ENCODE measurements at regions not wholly inside any gene's neighbourhood (a gene's known extent, or its start where the extent isn't known, plus 50 kb on each side); places are given as distances from the start of the nearest gene placed in this dataset.

DNA sequence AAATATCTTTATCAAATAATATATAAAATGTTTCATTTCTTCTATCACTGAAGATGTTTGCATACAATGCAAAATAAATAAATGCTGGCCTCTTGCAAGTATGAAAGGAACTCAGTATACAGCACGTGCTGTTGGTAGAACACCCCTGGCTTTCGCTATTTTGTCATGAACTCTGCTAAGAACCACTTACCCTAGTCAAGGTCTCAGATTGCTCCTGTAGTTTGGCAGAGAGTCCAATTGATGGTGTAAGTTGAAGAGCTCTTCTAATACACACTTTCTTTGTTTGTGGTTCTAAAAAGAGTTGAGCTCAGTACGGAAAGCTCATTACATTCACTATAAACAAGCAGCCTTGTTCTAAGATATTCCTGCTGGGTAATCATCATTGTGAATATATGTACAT lies 1258.9 kb downstream of the EFNB2 start:
- Histone ChIP-seq H3K79me2 (ENCODE audit: low read length) (no peaks in the 10 kb centered on the region), H3K27me3 (ENCODE audit: low read length) (no peaks in the 10 kb centered on the region), H2AFZ (ENCODE audit: low read length) (no peak overlapping the region), H3K9ac (ENCODE audit: low read length) (no peak overlapping the region), H3K36me3 (ENCODE audit: low read depth, low read length) (no peaks in the 10 kb centered on the region), H3K4me1 (ENCODE audit: insufficient read depth, low read length) (no peaks in the 10 kb centered on the region), H3K4me3 (ENCODE audit: low read length) (no peak overlapping the region), H4K20me1 (ENCODE audit: low read length) (no peaks in the 10 kb centered on the region), H3K27ac (ENCODE audit: low read length) (no peak overlapping the region), H3K9me2 (replicated peaks; ENCODE audit: low read length) (no peaks in the 10 kb centered on the region), H3K4me2 (ENCODE audit: low read length) (no peak overlapping the region), H3K9me3 (ENCODE audit: low read length) (no peaks in the 10 kb centered on the region), H3F3A (ENCODE audit: low read length, unreplicated experiment) (no peaks in the 10 kb centered on the region)
- ChIA-PET CTCF (no interaction called here), POLR2A (ENCODE audit: unreplicated experiment) (no interaction called here)
- DNase-seq (no peak), ATAC-seq (no peak)
- no peak for TF ChIP-seq CTCF (conservative IDR thresholded peaks at IDR 0.05; ENCODE audit: low read depth, low read length)
- no peak for TF ChIP-seq EZH2 (IDR thresholded peaks at IDR 0.05; ENCODE audit: low read length, unreplicated experiment)
- no peak for TF ChIP-seq EZH2phosphoT487 (IDR thresholded peaks at IDR 0.05; ENCODE audit: borderline replicate concordance, low read length)
- BruUV-seq (replicated peaks), result no TSS peak
- intact Hi-C loops (cut with micrococcal nuclease), result no loop called here

DNA sequence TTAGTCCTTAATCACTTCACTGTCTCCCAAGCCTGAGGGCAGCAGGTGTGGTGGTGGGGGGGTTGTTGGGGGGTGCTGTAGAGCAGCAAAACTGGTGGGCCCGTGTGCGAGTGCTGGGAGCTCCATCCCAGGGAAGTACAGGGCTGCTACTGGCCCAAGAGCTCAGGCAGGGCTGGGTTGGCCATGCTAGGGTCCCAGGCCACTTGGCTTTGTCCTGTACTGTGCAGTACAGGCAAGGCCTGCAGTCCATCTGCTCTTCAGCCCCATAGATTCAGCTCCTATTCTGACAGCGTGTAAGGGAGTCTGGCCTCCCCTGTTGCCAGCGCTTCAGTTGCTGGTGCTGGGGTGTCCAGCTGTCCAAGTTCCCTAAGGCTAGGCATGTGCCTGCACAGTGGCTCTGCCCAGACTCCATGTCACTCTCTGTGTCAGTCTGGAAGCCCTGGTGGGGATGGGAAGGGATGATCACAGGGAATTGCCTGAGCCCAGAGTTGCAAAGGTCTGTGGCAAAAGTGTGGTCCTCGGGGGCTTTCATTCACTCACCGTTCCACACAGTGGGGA lies 1261.7 kb downstream of the EFNB2 start:
- ATAC-seq (no peak), DNase-seq (no peak)
- no peaks in the 10 kb centered on the region for H3K79me2 ChIP-seq (ENCODE audit: low read length)
- ChIA-PET CTCF (no interaction called here), POLR2A (ENCODE audit: unreplicated experiment) (no interaction called here)
- H4K20me1 ChIP-seq (ENCODE audit: low read length), result no peaks in the 10 kb centered on the region
- no peak overlapping the region for H3K4me2 ChIP-seq (ENCODE audit: low read length)
- no peak overlapping the region for H2AFZ ChIP-seq (ENCODE audit: low read length)
- H3K4me3 ChIP-seq (ENCODE audit: low read length), result no peak overlapping the region
- no peaks in the 10 kb centered on the region for H3K27me3 ChIP-seq (ENCODE audit: low read length)
- no peaks in the 10 kb centered on the region for H3F3A ChIP-seq (ENCODE audit: low read length, unreplicated experiment)
- BruUV-seq (replicated peaks), result no TSS peak
- intact Hi-C loops (cut with micrococcal nuclease), result no loop called here
- H3K36me3 ChIP-seq (ENCODE audit: low read depth, low read length), result no peaks in the 10 kb centered on the region
- no peaks in the 10 kb centered on the region for H3K9me2 ChIP-seq (replicated peaks; ENCODE audit: low read length)
- TF ChIP-seq CTCF (conservative IDR thresholded peaks at IDR 0.05; ENCODE audit: low read depth, low read length) (no peak), EZH2phosphoT487 (IDR thresholded peaks at IDR 0.05; ENCODE audit: borderline replicate concordance, low read length) (no peak), EZH2 (IDR thresholded peaks at IDR 0.05; ENCODE audit: low read length, unreplicated experiment) (no peak)
- no peaks in the 10 kb centered on the region for H3K4me1 ChIP-seq (ENCODE audit: insufficient read depth, low read length)
- no peak overlapping the region for H3K9ac ChIP-seq (ENCODE audit: low read length)
- H3K27ac ChIP-seq (ENCODE audit: low read length), result no peak overlapping the region
- no peaks in the 10 kb centered on the region for H3K9me3 ChIP-seq (ENCODE audit: low read length)

GRCh38 chr13:105272660-105273631 lies 1262.5 kb downstream of the EFNB2 start:
- Histone ChIP-seq H3K27ac (ENCODE audit: low read length) (no peak overlapping the region), H3F3A (ENCODE audit: low read length, unreplicated experiment) (no peaks in the 10 kb centered on the region), H2AFZ (ENCODE audit: low read length) (no peak overlapping the region), H4K20me1 (ENCODE audit: low read length) (no peaks in the 10 kb centered on the region), H3K9ac (ENCODE audit: low read length) (no peak overlapping the region), H3K4me2 (ENCODE audit: low read length) (no peak overlapping the region), H3K79me2 (ENCODE audit: low read length) (no peaks in the 10 kb centered on the region), H3K36me3 (ENCODE audit: low read depth, low read length) (no peaks in the 10 kb centered on the region), H3K9me3 (ENCODE audit: low read length) (no peaks in the 10 kb centered on the region), H3K4me3 (ENCODE audit: low read length) (no peak overlapping the region), H3K4me1 (ENCODE audit: insufficient read depth, low read length) (no peaks in the 10 kb centered on the region), H3K27me3 (ENCODE audit: low read length) (no peaks in the 10 kb centered on the region), H3K9me2 (replicated peaks; ENCODE audit: low read length) (no peaks in the 10 kb centered on the region)
- no peak for TF ChIP-seq EZH2phosphoT487 (IDR thresholded peaks at IDR 0.05; ENCODE audit: borderline replicate concordance, low read length)
- no peak for TF ChIP-seq CTCF (conservative IDR thresholded peaks at IDR 0.05; ENCODE audit: low read depth, low read length)
- no peak for TF ChIP-seq EZH2 (IDR thresholded peaks at IDR 0.05; ENCODE audit: low read length, unreplicated experiment)
- ATAC-seq (no peak), DNase-seq (no peak)
- no TSS peak for BruUV-seq (replicated peaks)
- intact Hi-C loops (cut with micrococcal nuclease), result no loop called here
- ChIA-PET POLR2A (ENCODE audit: unreplicated experiment) (no interaction called here), CTCF (no interaction called here)
